ENCODE measurements at regions not wholly inside any gene's neighbourhood (a gene's known extent, or its start where the extent isn't known, plus 50 kb on each side); places are given as distances from the start of the nearest gene placed in this dataset.

- TF ChIP-seq ARNTL (CRISPR knock-in tag; IDR thresholded peaks at IDR 0.05; ENCODE audit: borderline replicate concordance, low read depth) (no peak), TCF4 (CRISPR knock-in tag; IDR thresholded peaks at IDR 0.05; ENCODE audit: borderline replicate concordance) (no peak), BACH2 (CRISPR knock-in tag; IDR thresholded peaks at IDR 0.05; ENCODE audit: borderline replicate concordance) (no peak), ZFP30 (CRISPR knock-in tag; IDR thresholded peaks at IDR 0.05) (no peak), PPARA (CRISPR knock-in tag; IDR thresholded peaks at IDR 0.05; ENCODE audit: borderline replicate concordance) (no peak), POU6F1 (CRISPR knock-in tag; IDR thresholded peaks at IDR 0.05; ENCODE audit: borderline replicate concordance, low read depth) (no peak), PATZ1 (CRISPR knock-in tag; IDR thresholded peaks at IDR 0.05; ENCODE audit: borderline replicate concordance) (no peak), ESRRG (CRISPR knock-in tag; IDR thresholded peaks at IDR 0.05) (no peak), ZNF8 (CRISPR knock-in tag; IDR thresholded peaks at IDR 0.05) (no peak), TOX (CRISPR knock-in tag; IDR thresholded peaks at IDR 0.05; ENCODE audit: borderline replicate concordance) (no peak), ZFP3 (CRISPR knock-in tag; IDR thresholded peaks at IDR 0.05) (no peak), ZNF565 (CRISPR knock-in tag; conservative IDR thresholded peaks at IDR 0.05; ENCODE audit: low read depth) (no peak), GLIS3 (CRISPR knock-in tag; IDR thresholded peaks at IDR 0.05) (no peak), OSR1 (CRISPR knock-in tag; IDR thresholded peaks at IDR 0.05) (no peak)
- no peak for ATAC-seq
Observed at GRCh38 chr13:63307228-63307627, 1891.6 kb upstream of the PCDH20 start.

GRCh38 chr13:63305641-63306133 is 1890.0 kb upstream of the PCDH20 start:
- no peak for TF ChIP-seq ARNTL (CRISPR knock-in tag; IDR thresholded peaks at IDR 0.05; ENCODE audit: borderline replicate concordance, low read depth)
- TF ChIP-seq CREB5 (CRISPR knock-in tag; IDR thresholded peaks at IDR 0.05; ENCODE audit: low read depth): no peak
- no peak for TF ChIP-seq CSDC2 (CRISPR knock-in tag; IDR thresholded peaks at IDR 0.05)
- no peak for TF ChIP-seq TSHZ2 (CRISPR knock-in tag; IDR thresholded peaks at IDR 0.05)
- no peak for TF ChIP-seq TCF4 (CRISPR knock-in tag; IDR thresholded peaks at IDR 0.05; ENCODE audit: borderline replicate concordance)
- no peak for TF ChIP-seq POU6F1 (CRISPR knock-in tag; IDR thresholded peaks at IDR 0.05; ENCODE audit: borderline replicate concordance, low read depth)
- TF ChIP-seq ZFP30 (CRISPR knock-in tag; IDR thresholded peaks at IDR 0.05): no peak
- TF ChIP-seq OSR1 (CRISPR knock-in tag; IDR thresholded peaks at IDR 0.05): no peak
- TF ChIP-seq ESRRG (CRISPR knock-in tag; IDR thresholded peaks at IDR 0.05): no peak
- no peak for ATAC-seq

- no peak for ATAC-seq
- TF ChIP-seq RARB (CRISPR knock-in tag; IDR thresholded peaks at IDR 0.05) (no peak), TSHZ2 (CRISPR knock-in tag; IDR thresholded peaks at IDR 0.05) (no peak), OSR1 (CRISPR knock-in tag; IDR thresholded peaks at IDR 0.05) (no peak)
Observed at GRCh38 chr13:63304497-63304896, 1888.8 kb upstream of the PCDH20 start.
